ENCODE measurements at regions not wholly inside any gene's neighbourhood (a gene's known extent, or its start where the extent isn't known, plus 50 kb on each side); places are given as distances from the start of the nearest gene placed in this dataset.

DNA sequence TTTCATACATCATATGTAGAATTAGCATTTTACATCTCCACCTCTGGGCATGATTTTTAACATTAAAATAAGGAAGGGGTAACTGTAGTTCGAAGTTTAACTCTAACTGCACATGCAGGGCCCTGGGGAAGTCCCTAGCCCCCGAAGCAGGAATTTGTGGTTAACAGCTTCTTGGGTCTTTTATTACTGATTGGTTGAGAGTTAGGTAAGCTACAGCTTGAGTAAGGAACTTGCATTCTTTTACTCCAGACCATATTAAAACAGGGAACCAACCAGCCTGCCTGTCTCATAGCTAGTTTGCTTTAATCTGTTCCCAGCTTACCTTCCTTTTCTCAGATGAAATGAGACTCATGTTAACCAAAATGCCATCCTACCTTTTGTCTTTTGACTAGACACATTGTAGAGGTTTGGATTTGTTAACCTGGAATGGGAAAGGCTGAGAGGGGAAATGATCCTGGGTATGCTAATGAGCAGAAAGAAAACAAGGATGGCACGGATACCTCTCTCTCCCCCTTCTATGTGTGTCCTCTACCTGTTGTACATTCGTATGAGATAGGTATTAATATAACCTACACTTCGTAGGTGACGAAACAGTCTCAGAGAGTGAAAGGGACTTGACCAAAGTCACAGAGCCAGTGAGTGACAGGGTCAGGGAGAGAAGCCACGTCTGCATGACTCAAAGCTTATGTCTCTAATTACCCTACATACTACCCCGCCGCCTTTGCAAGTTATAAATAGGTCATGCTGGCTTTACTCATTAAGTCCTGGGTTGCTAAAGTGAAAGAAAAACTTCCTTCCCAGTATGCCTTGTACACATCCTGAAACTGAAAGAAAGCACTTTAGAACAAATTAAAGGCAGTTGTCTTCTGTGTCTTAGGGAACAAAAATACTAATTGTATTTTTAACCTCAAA lies 119.5 kb upstream of the AFF2 start:
- no peak overlapping the region for H3K9ac ChIP-seq (ENCODE audit: insufficient read depth in 1 of 2, low read length in 2 of 2)
- H3K4me1 ChIP-seq (ENCODE audit: control insufficient read depth in 5 of 5, insufficient read depth in 5 of 5, low read length in 5 of 5): no peaks in the 10 kb centered on the region
- peaks cover 0 to 5% (median 0%) of the 10 kb centered on the region in 4 donors for H3K9me3 ChIP-seq (ENCODE audit: control insufficient read depth in 4 of 4, insufficient read depth in 3 of 4, low read length in 3 of 4)
- peak; percentile 41 for ATAC-seq (ENCODE audit: insufficient read depth, low FRiP score)
- TF ChIP-seq, protein P1, sequence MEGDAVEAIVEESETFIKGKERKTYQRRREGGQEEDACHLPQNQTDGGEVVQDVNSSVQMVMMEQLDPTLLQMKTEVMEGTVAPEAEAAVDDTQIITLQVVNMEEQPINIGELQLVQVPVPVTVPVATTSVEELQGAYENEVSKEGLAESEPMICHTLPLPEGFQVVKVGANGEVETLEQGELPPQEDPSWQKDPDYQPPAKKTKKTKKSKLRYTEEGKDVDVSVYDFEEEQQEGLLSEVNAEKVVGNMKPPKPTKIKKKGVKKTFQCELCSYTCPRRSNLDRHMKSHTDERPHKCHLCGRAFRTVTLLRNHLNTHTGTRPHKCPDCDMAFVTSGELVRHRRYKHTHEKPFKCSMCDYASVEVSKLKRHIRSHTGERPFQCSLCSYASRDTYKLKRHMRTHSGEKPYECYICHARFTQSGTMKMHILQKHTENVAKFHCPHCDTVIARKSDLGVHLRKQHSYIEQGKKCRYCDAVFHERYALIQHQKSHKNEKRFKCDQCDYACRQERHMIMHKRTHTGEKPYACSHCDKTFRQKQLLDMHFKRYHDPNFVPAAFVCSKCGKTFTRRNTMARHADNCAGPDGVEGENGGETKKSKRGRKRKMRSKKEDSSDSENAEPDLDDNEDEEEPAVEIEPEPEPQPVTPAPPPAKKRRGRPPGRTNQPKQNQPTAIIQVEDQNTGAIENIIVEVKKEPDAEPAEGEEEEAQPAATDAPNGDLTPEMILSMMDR (IDR thresholded peaks at IDR 0.05; ENCODE audit: control extremely low read depth, extremely low read depth): no peak
- H3K4me3 ChIP-seq: no peak overlapping the region
- no peaks in the 10 kb centered on the region for H3K27me3 ChIP-seq (ENCODE audit: control insufficient read depth in 3 of 3, insufficient read depth in 3 of 3, low read length in 2 of 3)
- 24 to 38% methylated on average over 9 of the region's 9 CpGs for WGBS, 2 donors
- H3K36me3 ChIP-seq (ENCODE audit: control insufficient read depth in 4 of 4, insufficient read depth in 4 of 4, low read length in 4 of 4): no peaks in the 10 kb centered on the region
- DNase-seq: no peak
- H3K27ac ChIP-seq (ENCODE audit: low read depth in 1 of 2, low read length in 1 of 2): no peak overlapping the region

DNA sequence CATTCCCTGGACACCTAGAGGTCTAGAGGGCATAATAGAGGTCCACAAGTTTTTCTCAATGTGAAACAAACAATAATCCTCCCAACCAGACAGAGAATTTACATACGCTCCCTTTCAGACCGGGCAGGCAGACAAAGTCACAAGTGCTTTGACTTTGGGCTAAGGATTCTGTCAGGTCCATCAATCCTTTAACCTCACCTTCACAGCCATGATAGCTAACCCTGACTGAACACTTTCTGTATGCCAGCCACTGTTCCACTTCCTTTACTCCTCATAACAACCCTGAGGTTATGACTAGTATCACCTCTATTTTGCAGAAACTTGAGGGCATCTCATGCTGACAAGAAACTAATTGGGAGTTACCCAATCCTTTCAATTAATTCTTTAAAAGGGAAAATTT lies 118.8 kb upstream of the AFF2 start:
- ATAC-seq (ENCODE audit: insufficient read depth, low FRiP score) (no peak), DNase-seq (no peak)
- 28 to 46% methylated on average over 2 of the region's 2 CpGs for WGBS, 2 donors
- Histone ChIP-seq H3K27ac (ENCODE audit: low read depth in 1 of 2, low read length in 1 of 2) (no peak overlapping the region), H3K9ac (ENCODE audit: insufficient read depth in 1 of 2, low read length in 2 of 2) (no peak overlapping the region), H3K9me3 (ENCODE audit: control insufficient read depth in 4 of 4, insufficient read depth in 3 of 4, low read length in 3 of 4) (no peaks in the 10 kb centered on the region), H3K4me3 (no peak overlapping the region), H3K27me3 (ENCODE audit: control insufficient read depth in 3 of 3, insufficient read depth in 3 of 3, low read length in 2 of 3) (peaks cover 0 to 2% (median 0%) of the 10 kb centered on the region in 3 donors), H3K4me1 (ENCODE audit: control insufficient read depth in 5 of 5, insufficient read depth in 5 of 5, low read length in 5 of 5) (no peaks in the 10 kb centered on the region), H3K36me3 (ENCODE audit: control insufficient read depth in 4 of 4, insufficient read depth in 4 of 4, low read length in 4 of 4) (no peaks in the 10 kb centered on the region)
- TF ChIP-seq, protein P1 (IDR thresholded peaks at IDR 0.05; ENCODE audit: control extremely low read depth, extremely low read depth): no peak

DNA sequence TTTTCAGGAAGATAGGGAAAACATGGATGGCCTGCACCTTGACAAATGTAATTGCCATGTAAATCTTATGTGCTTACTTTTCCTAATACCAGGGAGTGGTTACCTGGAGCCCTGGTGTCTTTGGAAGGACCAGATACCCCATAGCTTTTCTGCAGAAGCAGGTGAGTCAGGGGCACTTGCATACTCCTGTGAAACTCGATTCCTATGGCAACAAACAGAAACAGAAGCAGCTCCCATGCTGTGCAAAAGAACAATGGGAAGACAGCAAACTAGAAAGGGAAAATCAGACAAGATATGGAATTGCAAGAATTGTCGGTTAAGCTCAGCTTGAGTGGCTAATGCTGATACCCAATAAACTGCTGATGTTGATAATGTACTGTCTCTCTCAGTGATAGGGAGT lies 117.4 kb upstream of the AFF2 start:
- H3K4me3 ChIP-seq: no peak overlapping the region
- H3K4me1 ChIP-seq (ENCODE audit: control insufficient read depth in 5 of 5, insufficient read depth in 5 of 5, low read length in 5 of 5): no peaks in the 10 kb centered on the region
- H3K27me3 ChIP-seq (ENCODE audit: control insufficient read depth in 3 of 3, insufficient read depth in 3 of 3, low read length in 2 of 3): peaks cover 0 to 2% (median 0%) of the 10 kb centered on the region in 3 donors
- no peaks in the 10 kb centered on the region for H3K9me3 ChIP-seq (ENCODE audit: control insufficient read depth in 4 of 4, insufficient read depth in 3 of 4, low read length in 3 of 4)
- no peak overlapping the region for H3K9ac ChIP-seq (ENCODE audit: insufficient read depth in 1 of 2, low read length in 2 of 2)
- no peak overlapping the region for H3K27ac ChIP-seq (ENCODE audit: low read depth in 1 of 2, low read length in 1 of 2)
- no peaks in the 10 kb centered on the region for H3K36me3 ChIP-seq (ENCODE audit: control insufficient read depth in 4 of 4, insufficient read depth in 4 of 4, low read length in 4 of 4)
- ATAC-seq (ENCODE audit: insufficient read depth, low FRiP score): no peak
- DNase-seq: no peak
- TF ChIP-seq, protein P1 (IDR thresholded peaks at IDR 0.05; ENCODE audit: control extremely low read depth, extremely low read depth): no peak
- WGBS, 2 donors: 56 to 73% methylated on average over 2 of the region's 2 CpGs
